ENCODE measurements at regions not wholly inside any gene's neighbourhood (a gene's known extent, or its start where the extent isn't known, plus 50 kb on each side); places are given as distances from the start of the nearest gene placed in this dataset.

GRCh38 chr22:48959496-48959895 lies 868.2 kb downstream of the BRD1 start:
- no peak overlapping the region for H3K27ac Mint-ChIP-seq
- ATAC-seq (no peak), DNase-seq (ENCODE audit: low spot score) (no peak)
- Histone ChIP-seq H3F3A (replicated peaks; ENCODE audit: low read depth) (no peaks in the 10 kb centered on the region), H2AFZ (no peak overlapping the region), H4K20me1 (replicated peaks; ENCODE audit: insufficient read depth) (no peaks in the 10 kb centered on the region), H3K79me2 (replicated peaks; ENCODE audit: insufficient read depth) (no peaks in the 10 kb centered on the region), H3K4me1 (ENCODE audit: insufficient read depth) (no peaks in the 10 kb centered on the region), H3K9me2 (ENCODE audit: insufficient read depth) (no peaks in the 10 kb centered on the region), H3K4me2 (no peak overlapping the region), H3K4me3 (no peak overlapping the region), H3K27me3 (ENCODE audit: insufficient read depth) (no peaks in the 10 kb centered on the region), H3K36me3 (ENCODE audit: insufficient read depth) (no peaks in the 10 kb centered on the region; the same call in 1 of the 2 replicates), H3K27ac (ENCODE audit: low read depth) (no peak overlapping the region)
- H3K4me1 Mint-ChIP-seq: peaks cover 29% of the 10 kb centered on the region
- H3K4me3 Mint-ChIP-seq: no peak overlapping the region
- TF ChIP-seq ETS1 (IDR thresholded peaks at IDR 0.05): no peak
- no peak for TF ChIP-seq NANOG (IDR thresholded peaks at IDR 0.05; ENCODE audit: borderline replicate concordance)
- TF ChIP-seq ZNF114 (CRISPR knock-in tag; IDR thresholded peaks at IDR 0.05): no peak
- no peak for TF ChIP-seq JUNB (IDR thresholded peaks at IDR 0.05; ENCODE audit: unreplicated experiment)
- no peak for TF ChIP-seq EZH2 (IDR thresholded peaks at IDR 0.05; ENCODE audit: low read depth, unreplicated experiment)
- TF ChIP-seq EZH2phosphoT487 (IDR thresholded peaks at IDR 0.05; ENCODE audit: unreplicated experiment): no peak
- no peak for TF ChIP-seq CREB1 (CRISPR knock-in tag; IDR thresholded peaks at IDR 0.05; ENCODE audit: low read depth)
- no peak for TF ChIP-seq ZNF462 (CRISPR knock-in tag; IDR thresholded peaks at IDR 0.05)
- no peak for TF ChIP-seq STAT1 (IDR thresholded peaks at IDR 0.05; ENCODE audit: unreplicated experiment)
- TF ChIP-seq CTCF (conservative IDR thresholded peaks at IDR 0.05; ENCODE audit: low read depth in 2 of 2): no peak
- TF ChIP-seq REST (IDR thresholded peaks at IDR 0.05; ENCODE audit: unreplicated experiment): no peak
- TF ChIP-seq ZNF331 (CRISPR knock-in tag; IDR thresholded peaks at IDR 0.05; ENCODE audit: low read depth): no peak
- no peak for TF ChIP-seq POLR2AphosphoS5 (IDR thresholded peaks at IDR 0.05; ENCODE audit: low read depth)
- H3K9me3 Mint-ChIP-seq: no peaks in the 10 kb centered on the region; the same call in none of the 3 replicates
- peaks cover 9% of the 10 kb centered on the region for H3K27me3 Mint-ChIP-seq (ENCODE audit: insufficient read depth, low read depth, poor library complexity)
- no peaks in the 10 kb centered on the region; the same call in 2 of the 3 replicates for H3K36me3 Mint-ChIP-seq (ENCODE audit: low read depth)

All from GM23338 (cell line).